ENCODE measurements at regions not wholly inside any gene's neighbourhood (a gene's known extent, or its start where the extent isn't known, plus 50 kb on each side); places are given as distances from the start of the nearest gene placed in this dataset.

- Histone ChIP-seq H3K9ac (no peak overlapping the region), H3K4me2 (no peak overlapping the region), H3K9me3 (ENCODE audit: low read depth) (no peaks in the 10 kb centered on the region), H3F3A (ENCODE audit: low read depth) (no peaks in the 10 kb centered on the region), H3K4me3 (no peak overlapping the region), H4K20me1 (ENCODE audit: low read depth) (no peaks in the 10 kb centered on the region), H3K27ac (no peak overlapping the region), H3K27me3 (no peaks in the 10 kb centered on the region), H3K79me2 (ENCODE audit: low read depth) (no peaks in the 10 kb centered on the region), H3K4me1 (peaks cover 6% of the 10 kb centered on the region), H2AFZ (replicated peaks) (no peak overlapping the region), H3K36me3 (no peaks in the 10 kb centered on the region)
- no peaks in the 10 kb centered on the region for H3K36me3 Mint-ChIP-seq
- H3K4me3 Mint-ChIP-seq: no peak overlapping the region
- TF ChIP-seq CTCF (IDR thresholded peaks at IDR 0.05) (no peak), EZH2phosphoT487 (IDR thresholded peaks at IDR 0.05) (no peak), EZH2 (IDR thresholded peaks at IDR 0.05) (no peak)
- H3K4me1 Mint-ChIP-seq: peaks cover 7% of the 10 kb centered on the region
- peaks cover 2% of the 10 kb centered on the region for H3K27me3 Mint-ChIP-seq (ENCODE audit: insufficient read depth, low read depth)
- H3K9me3 Mint-ChIP-seq: peaks cover 2% of the 10 kb centered on the region
- no peak for DNase-seq (ENCODE audit: low spot score)
- H3K27ac Mint-ChIP-seq: no peak overlapping the region
Observed at GRCh38 chr6:63415286-63415685, 95.5 kb upstream of the LGSN start.

DNA sequence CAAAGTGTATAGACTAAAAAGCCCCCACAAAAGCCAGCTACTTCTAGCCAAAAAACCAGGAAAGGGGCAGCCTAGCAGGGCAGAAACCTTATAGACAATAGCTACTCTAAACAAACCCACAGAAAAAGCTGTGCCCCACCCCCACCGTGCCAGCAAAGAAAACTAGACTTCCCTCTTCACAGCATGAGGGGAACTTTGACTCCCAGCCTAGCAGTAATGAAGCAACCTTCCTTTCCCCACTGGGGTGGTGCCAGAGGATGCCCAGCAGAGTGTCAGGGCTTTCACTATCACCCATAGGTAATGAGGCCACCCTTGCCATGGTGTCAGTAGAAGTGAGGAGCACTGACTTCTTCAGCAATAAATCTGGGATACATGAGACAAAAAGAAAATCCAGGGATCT is 99.0 kb upstream of the LGSN start:
- no peaks in the 10 kb centered on the region for H3K36me3 ChIP-seq
- H3K27ac Mint-ChIP-seq: no peak overlapping the region

DNA sequence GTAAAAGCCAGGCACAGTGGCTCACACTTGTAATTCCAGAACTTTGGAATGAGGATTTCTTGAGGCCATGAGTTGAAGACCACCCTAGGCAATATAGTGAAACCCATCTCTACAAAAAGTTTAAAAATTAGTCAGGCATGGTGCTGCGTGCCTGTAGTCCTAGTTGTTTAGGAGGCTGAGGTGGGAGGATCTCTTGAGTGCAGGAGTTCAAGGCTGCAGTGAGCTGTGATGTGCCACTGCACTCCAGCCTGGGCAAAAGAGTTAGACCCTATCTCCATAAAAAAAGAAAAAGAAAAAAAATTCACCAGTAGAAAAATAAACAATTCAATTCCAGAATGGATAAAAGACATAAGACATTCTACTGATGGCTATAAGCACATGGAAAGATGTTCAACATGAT is 104.9 kb upstream of the LGSN start:
- no peaks in the 10 kb centered on the region for H3F3A ChIP-seq (ENCODE audit: low read depth)
- H3K36me3 ChIP-seq: no peaks in the 10 kb centered on the region
- H3K27ac ChIP-seq: no peak overlapping the region
- no peak for DNase-seq (ENCODE audit: low spot score)
- peaks cover 2% of the 10 kb centered on the region for H3K36me3 Mint-ChIP-seq
- H3K9me3 ChIP-seq (ENCODE audit: low read depth): no peaks in the 10 kb centered on the region
- no peak overlapping the region for H3K4me3 Mint-ChIP-seq
- H3K4me2 ChIP-seq: no peak overlapping the region
- H3K4me3 ChIP-seq: no peak overlapping the region
- no peaks in the 10 kb centered on the region for H3K4me1 ChIP-seq
- H3K79me2 ChIP-seq (ENCODE audit: low read depth): no peaks in the 10 kb centered on the region
- H3K4me1 Mint-ChIP-seq: no peaks in the 10 kb centered on the region
- TF ChIP-seq EZH2phosphoT487 (IDR thresholded peaks at IDR 0.05) (no peak), CTCF (IDR thresholded peaks at IDR 0.05) (no peak), EZH2 (IDR thresholded peaks at IDR 0.05) (no peak)
- H2AFZ ChIP-seq (replicated peaks): no peak overlapping the region
- H3K9me3 Mint-ChIP-seq: peaks cover 11% of the 10 kb centered on the region
- no peaks in the 10 kb centered on the region for H4K20me1 ChIP-seq (ENCODE audit: low read depth)
- no peak overlapping the region for H3K27ac Mint-ChIP-seq
- no peaks in the 10 kb centered on the region for H3K27me3 ChIP-seq
- no peaks in the 10 kb centered on the region for H3K27me3 Mint-ChIP-seq (ENCODE audit: insufficient read depth, low read depth)
- no peak overlapping the region for H3K9ac ChIP-seq

More for the DNA sequence above, 99.0 kb upstream of the LGSN start:
- Histone ChIP-seq H3F3A (ENCODE audit: low read depth) (no peaks in the 10 kb centered on the region), H3K27me3 (no peaks in the 10 kb centered on the region), H3K4me1 (peaks cover 6% of the 10 kb centered on the region), H4K20me1 (ENCODE audit: low read depth) (no peaks in the 10 kb centered on the region), H3K4me2 (no peak overlapping the region), H3K9ac (no peak overlapping the region), H3K79me2 (ENCODE audit: low read depth) (no peaks in the 10 kb centered on the region), H3K4me3 (no peak overlapping the region), H2AFZ (replicated peaks) (peak overlapping the region; percentile 42), H3K9me3 (ENCODE audit: low read depth) (no peaks in the 10 kb centered on the region), H3K27ac (no peak overlapping the region)
- peak; percentile 6 for DNase-seq (ENCODE audit: low spot score)
- Mint-ChIP-seq H3K9me3 (peaks cover 11% of the 10 kb centered on the region), H3K4me1 (peaks cover 7% of the 10 kb centered on the region), H3K27me3 (ENCODE audit: insufficient read depth, low read depth) (peaks cover 2% of the 10 kb centered on the region), H3K36me3 (peaks cover 2% of the 10 kb centered on the region), H3K4me3 (no peak overlapping the region)
- TF ChIP-seq EZH2phosphoT487 (IDR thresholded peaks at IDR 0.05) (no peak), CTCF (IDR thresholded peaks at IDR 0.05) (no peak), EZH2 (IDR thresholded peaks at IDR 0.05) (no peak)

Data from neural progenitor cell (in vitro differentiated cells).